ENCODE measurements at regions not wholly inside any gene's neighbourhood (a gene's known extent, or its start where the extent isn't known, plus 50 kb on each side); places are given as distances from the start of the nearest gene placed in this dataset.

DNA sequence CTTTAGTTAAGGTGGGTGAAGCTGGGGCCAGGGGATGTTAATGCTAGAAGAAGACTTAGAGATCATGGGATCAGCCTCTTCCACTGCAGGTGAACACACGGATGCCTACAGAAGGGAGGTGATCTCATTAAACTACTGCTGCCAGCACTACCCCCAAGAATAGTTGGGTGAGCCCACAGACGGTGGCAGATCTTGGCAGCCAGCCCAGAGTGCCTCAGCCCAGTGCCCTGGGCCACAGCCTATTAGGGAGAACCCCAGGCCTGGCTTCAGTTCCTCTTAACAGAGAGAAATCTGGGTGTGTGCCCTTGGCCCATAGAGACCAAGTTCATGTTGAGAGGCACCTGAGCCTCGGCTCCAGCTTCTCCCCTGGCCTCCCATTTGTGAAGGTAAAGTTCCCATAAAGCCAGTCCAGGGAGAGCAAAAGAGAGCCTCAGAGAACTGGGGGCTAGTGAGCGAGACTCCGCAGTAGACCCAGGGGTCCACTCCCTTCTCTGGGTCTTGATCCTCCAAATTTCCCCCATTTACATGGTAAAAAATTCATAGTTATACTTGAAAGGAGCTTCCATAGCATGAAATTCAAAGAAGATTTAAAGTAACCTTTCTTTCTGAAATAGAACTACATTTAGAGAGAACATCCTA is 125.0 kb upstream of the CCND2 start:
- no peaks in the 10 kb centered on the region for H4K20me1 ChIP-seq (ENCODE audit: insufficient read depth)
- H3K9me3 ChIP-seq (ENCODE audit: control insufficient read depth in 1 of 2, insufficient read depth in 1 of 2, low read depth in 1 of 2, low read length in 2 of 2), result no peaks in the 10 kb centered on the region
- peaks cover 24% of the 10 kb centered on the region for H3K27me3 ChIP-seq (ENCODE audit: insufficient read depth, low read length)
- BruUV-seq (replicated peaks), result no TSS peak
- DNase-seq (ENCODE audit: low read depth, low spot score) (no peak), ATAC-seq (no peak)
- no peak overlapping the region for H2AFZ ChIP-seq (ENCODE audit: low read depth, low read length, poor library complexity, severe bottlenecking)
- H3K9ac ChIP-seq (ENCODE audit: low read length), result no peak overlapping the region
- ChIA-PET RAD21 (ENCODE audit: low non-redundant PET in 1 of 2, low total read pairs in 2 of 2, uncharacterized antibody in 2 of 2, unreplicated experiment in 2 of 2) (no interaction called here), CTCF (no interaction called here), POLR2A (no interaction called here)
- H3K27ac ChIP-seq (ENCODE audit: low read depth, low read length), result no peak overlapping the region
- H3K9me2 ChIP-seq (ENCODE audit: insufficient read depth), result no peaks in the 10 kb centered on the region
- no peak overlapping the region for H3K4me3 ChIP-seq (replicated peaks in 1 of 2; ENCODE audit: low read depth in 1 of 2, low read length in 2 of 2)
- intact Hi-C loops (cut with micrococcal nuclease), result no loop called here
- TF ChIP-seq, protein P1, sequence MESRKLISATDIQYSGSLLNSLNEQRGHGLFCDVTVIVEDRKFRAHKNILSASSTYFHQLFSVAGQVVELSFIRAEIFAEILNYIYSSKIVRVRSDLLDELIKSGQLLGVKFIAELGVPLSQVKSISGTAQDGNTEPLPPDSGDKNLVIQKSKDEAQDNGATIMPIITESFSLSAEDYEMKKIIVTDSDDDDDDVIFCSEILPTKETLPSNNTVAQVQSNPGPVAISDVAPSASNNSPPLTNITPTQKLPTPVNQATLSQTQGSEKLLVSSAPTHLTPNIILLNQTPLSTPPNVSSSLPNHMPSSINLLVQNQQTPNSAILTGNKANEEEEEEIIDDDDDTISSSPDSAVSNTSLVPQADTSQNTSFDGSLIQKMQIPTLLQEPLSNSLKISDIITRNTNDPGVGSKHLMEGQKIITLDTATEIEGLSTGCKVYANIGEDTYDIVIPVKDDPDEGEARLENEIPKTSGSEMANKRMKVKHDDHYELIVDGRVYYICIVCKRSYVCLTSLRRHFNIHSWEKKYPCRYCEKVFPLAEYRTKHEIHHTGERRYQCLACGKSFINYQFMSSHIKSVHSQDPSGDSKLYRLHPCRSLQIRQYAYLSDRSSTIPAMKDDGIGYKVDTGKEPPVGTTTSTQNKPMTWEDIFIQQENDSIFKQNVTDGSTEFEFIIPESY (IDR thresholded peaks at IDR 0.05; ENCODE audit: extremely low read depth, insufficient replicate concordance, low read length), result no peak
- no peak for TF ChIP-seq ELF1 (IDR thresholded peaks at IDR 0.05; ENCODE audit: borderline replicate concordance, low read depth)
- no peak for TF ChIP-seq POLR2A (IDR thresholded peaks at IDR 0.05; ENCODE audit: borderline replicate concordance, extremely low read depth, insufficient read depth, insufficient read length)
- H3K4me2 ChIP-seq (ENCODE audit: low read length), result no peak overlapping the region
- H3K79me2 ChIP-seq (ENCODE audit: insufficient read depth, low read length), result no peaks in the 10 kb centered on the region
- no peaks in the 10 kb centered on the region for H3K36me3 ChIP-seq (ENCODE audit: control insufficient read depth in 1 of 2, insufficient read depth in 2 of 2, low read length in 2 of 2)
- no peaks in the 10 kb centered on the region for H3K4me1 ChIP-seq (ENCODE audit: control insufficient read depth in 1 of 2, insufficient read depth in 2 of 2, low read length in 2 of 2)

DNA sequence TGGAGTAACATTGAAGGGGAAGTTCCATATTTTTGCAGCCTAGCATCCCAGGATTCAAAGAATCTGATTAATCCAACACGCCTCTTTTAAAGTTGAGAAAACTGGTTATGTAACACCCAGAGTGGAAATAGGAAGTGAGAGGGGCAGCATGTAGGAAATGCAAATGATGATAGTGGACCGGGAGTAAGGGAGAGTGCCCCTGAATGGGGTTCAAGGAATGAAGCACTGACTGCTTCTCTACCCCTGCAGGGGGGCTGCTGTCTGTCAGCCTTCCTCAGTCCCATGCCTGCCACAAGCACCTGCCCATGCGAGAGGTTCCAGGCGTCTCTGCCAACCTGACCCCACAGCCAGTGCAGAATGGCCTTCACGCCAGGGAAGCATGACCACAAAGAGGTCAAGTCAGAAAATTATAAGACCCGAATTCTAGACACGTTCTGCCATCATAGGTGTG is 126.5 kb upstream of the CCND2 start:
- Histone ChIP-seq H4K20me1 (ENCODE audit: insufficient read depth) (no peaks in the 10 kb centered on the region), H3K4me1 (ENCODE audit: control insufficient read depth in 1 of 2, insufficient read depth in 2 of 2, low read length in 2 of 2) (peaks cover 0 to 8% of the 10 kb centered on the region in 2 experiments; a peak in 2 of 4 replicates), H3K4me2 (ENCODE audit: low read length) (no peak overlapping the region), H3K27ac (ENCODE audit: low read depth, low read length) (no peak overlapping the region), H3K79me2 (ENCODE audit: insufficient read depth, low read length) (no peaks in the 10 kb centered on the region), H2AFZ (ENCODE audit: low read depth, low read length, poor library complexity, severe bottlenecking) (no peak overlapping the region), H3K9ac (ENCODE audit: low read length) (no peak overlapping the region), H3K9me3 (ENCODE audit: control insufficient read depth in 1 of 2, insufficient read depth in 1 of 2, low read depth in 1 of 2, low read length in 2 of 2) (no peaks in the 10 kb centered on the region), H3K27me3 (ENCODE audit: insufficient read depth, low read length) (peaks cover 27% of the 10 kb centered on the region), H3K9me2 (ENCODE audit: insufficient read depth) (no peaks in the 10 kb centered on the region), H3K4me3 (replicated peaks in 1 of 2; ENCODE audit: low read depth in 1 of 2, low read length in 2 of 2) (no peak overlapping the region), H3K36me3 (ENCODE audit: control insufficient read depth in 1 of 2, insufficient read depth in 2 of 2, low read length in 2 of 2) (no peaks in the 10 kb centered on the region)
- intact Hi-C loops (cut with micrococcal nuclease), result no loop called here
- ChIA-PET CTCF (no interaction called here), RAD21 (ENCODE audit: low non-redundant PET in 1 of 2, low total read pairs in 2 of 2, uncharacterized antibody in 2 of 2, unreplicated experiment in 2 of 2) (no interaction called here), POLR2A (no interaction called here)
- no peak for TF ChIP-seq RAD21 (IDR thresholded peaks at IDR 0.05; ENCODE audit: low read depth)
- TF ChIP-seq FOSL1 (IDR thresholded peaks at IDR 0.05; ENCODE audit: low read depth), result no peak
- TF ChIP-seq ELF1 (IDR thresholded peaks at IDR 0.05; ENCODE audit: borderline replicate concordance, low read depth), result no peak
- no peak for TF ChIP-seq SRF (IDR thresholded peaks at IDR 0.05; ENCODE audit: low read depth)
- TF ChIP-seq CBX3 (IDR thresholded peaks at IDR 0.05; ENCODE audit: low read depth), result no peak
- no peak for TF ChIP-seq EZH2phosphoT487 (IDR thresholded peaks at IDR 0.05; ENCODE audit: borderline replicate concordance)
- no peak for TF ChIP-seq ZFX (IDR thresholded peaks at IDR 0.05)
- TF ChIP-seq POLR2A (IDR thresholded peaks at IDR 0.05; ENCODE audit: borderline replicate concordance, extremely low read depth, insufficient read depth, insufficient read length), result no peak
- no peak for TF ChIP-seq SIN3A (IDR thresholded peaks at IDR 0.05; ENCODE audit: low read depth)
- TF ChIP-seq CEBPB (IDR thresholded peaks at IDR 0.05; ENCODE audit: low read depth), result no peak
- DNase-seq (ENCODE audit: low read depth, low spot score), result no peak
- BruUV-seq (replicated peaks), result no TSS peak
- no peak for ATAC-seq

All from HCT116 (cell line).